ENCODE measurements at regions not wholly inside any gene's neighbourhood (a gene's known extent, or its start where the extent isn't known, plus 50 kb on each side); places are given as distances from the start of the nearest gene placed in this dataset.
"Not testable (repeated sequence)": the region's sequence is repeated elsewhere in the genome, so short reads cannot be mapped to it uniquely, and the experiment has no call there.

- Histone ChIP-seq H3K27me3 (no peaks in the 10 kb centered on the region), H3K36me3 (no peaks in the 10 kb centered on the region), H3K27ac (no peak overlapping the region), H3K4me1 (no peaks in the 10 kb centered on the region), H3K4me3 (no peak overlapping the region), H3K9me3 (no peaks in the 10 kb centered on the region)
- no peak for DNase-seq (ENCODE audit: low spot score in 2 of 2)
- TF ChIP-seq POLR2AphosphoS5 (IDR thresholded peaks at IDR 0.05) (no peak), CTCF (IDR thresholded peaks at IDR 0.05) (no peak), POLR2A (IDR thresholded peaks at IDR 0.05) (no peak)
- intact Hi-C loops (cut with DNase I; ENCODE audit: low total_unique reads) = no loop called here
Measured at GRCh38 chr22:22318723-22319465, 74.3 kb downstream of the VPREB1 start.

- not testable (repeated sequence) for H3K36me3 ChIP-seq
- peak; percentile 51 to 57 (median 54) for TF ChIP-seq CTCF (IDR thresholded peaks at IDR 0.05)
Measured at GRCh38 chr22:22321743-22322611, 77.4 kb downstream of the VPREB1 start.

GRCh38 chr22:22322792-22323191, 78.2 kb downstream of the VPREB1 start:
- Histone ChIP-seq H3K4me1 (no peaks in the 10 kb centered on the region), H3K9me3 (no peaks in the 10 kb centered on the region), H3K27ac (no peak overlapping the region), H3K36me3 (no peaks in the 10 kb centered on the region), H3K4me3 (no peak overlapping the region), H3K27me3 (no peaks in the 10 kb centered on the region)
- intact Hi-C loops (cut with DNase I; ENCODE audit: low total_unique reads) = no loop called here
- TF ChIP-seq POLR2A (IDR thresholded peaks at IDR 0.05) = no peak
- no peak for TF ChIP-seq POLR2AphosphoS5 (IDR thresholded peaks at IDR 0.05)
- TF ChIP-seq CTCF (IDR thresholded peaks at IDR 0.05) = no peak
- no peak for DNase-seq (ENCODE audit: low spot score in 2 of 2)

More at GRCh38 chr22:22321743-22322611, 77.4 kb downstream of the VPREB1 start:
- H3K4me1 ChIP-seq; H3K27ac ChIP-seq; H3K9me3 ChIP-seq; H3K4me3 ChIP-seq; H3K27me3 ChIP-seq; intact Hi-C loops (cut with DNase I; ENCODE audit: low total_unique reads): not testable (repeated sequence)
- DNase-seq (ENCODE audit: low spot score in 2 of 2) = peak in 1 of 2 donors; percentile 32

- Histone ChIP-seq H3K4me1 (no peaks in the 10 kb centered on the region), H3K9me3 (no peaks in the 10 kb centered on the region), H3K36me3 (no peaks in the 10 kb centered on the region), H3K27ac (no peak overlapping the region), H3K27me3 (peaks cover 0 to 32% of the 10 kb centered on the region in 2 donors), H3K4me3 (no peak overlapping the region)
- DNase-seq (ENCODE audit: low spot score in 2 of 2) = no peak
- intact Hi-C loops (cut with DNase I; ENCODE audit: low total_unique reads) = no loop called here
- TF ChIP-seq POLR2AphosphoS5 (IDR thresholded peaks at IDR 0.05) (no peak), POLR2A (IDR thresholded peaks at IDR 0.05) (no peak), CTCF (IDR thresholded peaks at IDR 0.05) (no peak)
Measured at GRCh38 chr22:22327723-22328122, 83.1 kb downstream of the VPREB1 start.

GRCh38 chr22:22329792-22330191, 85.2 kb downstream of the VPREB1 start:
- Histone ChIP-seq H3K4me3 (no peak overlapping the region), H3K27me3 (peaks cover 0 to 35% of the 10 kb centered on the region in 2 donors), H3K9me3 (no peaks in the 10 kb centered on the region), H3K27ac (no peak overlapping the region), H3K4me1 (no peaks in the 10 kb centered on the region), H3K36me3 (no peaks in the 10 kb centered on the region)
- intact Hi-C loops (cut with DNase I; ENCODE audit: low total_unique reads) = no loop called here
- DNase-seq (ENCODE audit: low spot score in 2 of 2) = no peak
- TF ChIP-seq POLR2AphosphoS5 (IDR thresholded peaks at IDR 0.05) (no peak), POLR2A (IDR thresholded peaks at IDR 0.05) (no peak), CTCF (IDR thresholded peaks at IDR 0.05) (no peak)

GRCh38 chr22:22335640-22336039, 91.1 kb downstream of the VPREB1 start:
- DNase-seq (ENCODE audit: low spot score in 2 of 2); intact Hi-C loops (cut with DNase I; ENCODE audit: low total_unique reads); H3K4me3 ChIP-seq; H3K9me3 ChIP-seq; H3K27ac ChIP-seq; H3K36me3 ChIP-seq; H3K4me1 ChIP-seq: not testable (repeated sequence)
- H3K27me3 ChIP-seq = peaks cover 0 to 16% of the 10 kb centered on the region in 2 donors

- H3K4me1 ChIP-seq; DNase-seq (ENCODE audit: low spot score in 2 of 2); H3K9me3 ChIP-seq; intact Hi-C loops (cut with DNase I; ENCODE audit: low total_unique reads); H3K4me3 ChIP-seq; H3K36me3 ChIP-seq; H3K27me3 ChIP-seq; H3K27ac ChIP-seq: not testable (repeated sequence)
Measured at GRCh38 chr22:22336333-22336732, 91.7 kb downstream of the VPREB1 start.

All from breast epithelium (tissue), 4 donors.